Muscle of leg (tissue), 3 donors: ENCODE measurements at regions not wholly inside any gene's neighbourhood (a gene's known extent, or its start where the extent isn't known, plus 50 kb on each side); places are given as distances from the start of the nearest gene placed in this dataset.

Experiments
- DNase-seq: peaks from one replicate; pipeline ENCODE4 v3.0.0; 2013
- H3K27ac ChIP-seq: one replicate; pipeline ENCODE4 v1.5.1; 2013; ENCODE audit warnings: mild to moderate bottlenecking, low read length, control low read depth
- H3K27me3 ChIP-seq: one replicate; pipeline ENCODE4 v1.6.1; 2013; ENCODE audit warnings: low read length; ENCODE audit not compliant: control insufficient read depth, insufficient read depth
- H3K36me3 ChIP-seq: one replicate; pipeline ENCODE4 v1.6.1; 2013; ENCODE audit warnings: low read length; ENCODE audit not compliant: control insufficient read depth, insufficient read depth
- H3K4me1 ChIP-seq: one replicate; pipeline ENCODE4 v1.6.1; 2013; ENCODE audit warnings: low read length; ENCODE audit not compliant: control insufficient read depth, insufficient read depth
- H3K4me3 ChIP-seq: one replicate; pipeline ENCODE4 v1.5.1; 2013; ENCODE audit warnings: low read length, control low read depth
- H3K9me3 ChIP-seq: replicated peaks from 2 replicates; pipeline ENCODE4 v1.6.1; 2013; ENCODE audit warnings: low read depth, low read length; ENCODE audit not compliant: control insufficient read depth
- WGBS: methylation state at CpG from one replicate; pipeline ENCODE4 v1.1.5; 2013; ENCODE audit warnings: missing lambda C conversion rate; ENCODE audit not compliant: insufficient coverage; 5-methylcytosine and 5-hydroxymethylcytosine counted together

GRCh38 chr6:148042536-148042935, 300.1 kb upstream of the SASH1 start:
- no peak overlapping the region for H3K27ac ChIP-seq
- H3K4me1 ChIP-seq: no peaks in the 10 kb centered on the region
- no peaks in the 10 kb centered on the region for H3K27me3 ChIP-seq
- no peak overlapping the region for H3K4me3 ChIP-seq
- H3K9me3 ChIP-seq: no peaks in the 10 kb centered on the region
- H3K36me3 ChIP-seq: no peaks in the 10 kb centered on the region
- no peak for DNase-seq
- no CpG with 5 or more reads among the region's 1 CpG for WGBS

GRCh38 chr6:148044261-148044751, 298.3 kb upstream of the SASH1 start:
- no peaks in the 10 kb centered on the region for H3K9me3 ChIP-seq
- no peak for DNase-seq
- no peaks in the 10 kb centered on the region for H3K27me3 ChIP-seq
- H3K4me3 ChIP-seq: no peak overlapping the region
- H3K27ac ChIP-seq: no peak overlapping the region
- no CpG with 5 or more reads among the region's 1 CpG for WGBS
- no peaks in the 10 kb centered on the region for H3K36me3 ChIP-seq
- no peaks in the 10 kb centered on the region for H3K4me1 ChIP-seq

GRCh38 chr6:148044921-148045320, 297.7 kb upstream of the SASH1 start:
- WGBS: no CpG with 5 or more reads among the region's 1 CpG
- H3K36me3 ChIP-seq: no peaks in the 10 kb centered on the region

DNA sequence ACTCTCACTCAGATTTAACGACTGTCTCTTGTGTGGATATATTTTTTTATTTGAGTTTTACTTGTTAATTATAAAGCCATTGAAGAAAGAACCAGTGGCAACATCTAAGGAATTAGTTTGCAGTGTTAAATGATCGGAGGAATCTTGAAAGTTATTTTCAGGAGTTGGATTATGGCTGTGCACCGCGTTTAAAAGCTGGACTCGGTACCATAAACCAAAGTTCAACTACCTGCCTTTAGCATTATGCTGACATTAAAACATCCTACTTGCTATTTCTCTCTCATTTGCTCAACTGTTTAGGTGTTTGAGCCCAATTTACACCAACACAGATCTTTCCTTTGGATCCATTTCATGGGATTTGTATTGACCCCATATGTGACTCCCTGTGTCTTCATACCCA, 289.4 kb upstream of the SASH1 start:
- Histone ChIP-seq H3K4me1 (no peaks in the 10 kb centered on the region), H3K27ac (no peak overlapping the region), H3K27me3 (no peaks in the 10 kb centered on the region), H3K9me3 (no peaks in the 10 kb centered on the region), H3K4me3 (no peak overlapping the region), H3K36me3 (no peaks in the 10 kb centered on the region)
- DNase-seq: no peak
- WGBS: 100% methylated on average over 1 of the region's 5 CpGs

More at GRCh38 chr6:148044921-148045320, 297.7 kb upstream of the SASH1 start:
- Histone ChIP-seq H3K27ac (no peak overlapping the region), H3K4me1 (no peaks in the 10 kb centered on the region), H3K9me3 (no peaks in the 10 kb centered on the region), H3K4me3 (no peak overlapping the region), H3K27me3 (no peaks in the 10 kb centered on the region)
- DNase-seq: no peak

GRCh38 chr6:148053796-148054195, 288.8 kb upstream of the SASH1 start:
- Histone ChIP-seq H3K4me1 (no peaks in the 10 kb centered on the region), H3K9me3 (no peaks in the 10 kb centered on the region), H3K27ac (no peak overlapping the region), H3K36me3 (no peaks in the 10 kb centered on the region), H3K27me3 (no peaks in the 10 kb centered on the region), H3K4me3 (no peak overlapping the region)
- no peak for DNase-seq

- no peaks in the 10 kb centered on the region for H3K4me1 ChIP-seq
- no peak for DNase-seq
- no peaks in the 10 kb centered on the region for H3K9me3 ChIP-seq
- H3K27ac ChIP-seq: no peak overlapping the region
- H3K36me3 ChIP-seq: no peaks in the 10 kb centered on the region
- no peaks in the 10 kb centered on the region for H3K27me3 ChIP-seq
- WGBS: no CpG with 5 or more reads among the region's 1 CpG
- H3K4me3 ChIP-seq: no peak overlapping the region
Observed at GRCh38 chr6:148054219-148054618, 288.4 kb upstream of the SASH1 start.

GRCh38 chr6:148055419-148055818, 287.2 kb upstream of the SASH1 start:
- 36% methylated on average over 3 of the region's 3 CpGs for WGBS
- no peaks in the 10 kb centered on the region for H3K27me3 ChIP-seq
- no peaks in the 10 kb centered on the region for H3K4me1 ChIP-seq
- no peak overlapping the region for H3K27ac ChIP-seq
- H3K36me3 ChIP-seq: no peaks in the 10 kb centered on the region
- H3K4me3 ChIP-seq: no peak overlapping the region
- peaks cover 3% of the 10 kb centered on the region for H3K9me3 ChIP-seq
- no peak for DNase-seq

DNA sequence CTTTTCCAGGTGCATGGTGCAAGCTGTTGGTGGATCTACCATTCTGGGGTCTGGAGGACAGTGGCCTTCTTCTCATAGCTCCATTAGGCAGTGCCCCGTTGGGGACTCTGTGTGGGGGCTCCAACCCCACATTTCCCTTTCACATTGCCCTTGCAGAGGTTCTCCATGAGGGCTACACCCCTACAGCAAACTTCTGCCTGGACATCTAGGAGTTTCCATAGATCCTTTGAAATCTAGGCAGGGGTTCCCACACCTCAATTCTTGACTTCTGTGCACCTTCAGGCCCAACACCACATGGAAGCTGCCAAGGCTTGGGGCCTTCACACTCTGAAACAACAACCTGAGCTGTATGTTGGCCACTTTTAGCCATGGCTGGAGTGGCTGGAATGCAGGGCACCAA, 282.8 kb upstream of the SASH1 start:
- Histone ChIP-seq H3K27me3 (no peaks in the 10 kb centered on the region), H3K4me1 (no peaks in the 10 kb centered on the region), H3K27ac (no peak overlapping the region), H3K9me3 (peaks cover 3% of the 10 kb centered on the region), H3K36me3 (no peaks in the 10 kb centered on the region), H3K4me3 (no peak overlapping the region)
- DNase-seq: no peak
- WGBS: 83% methylated on average over 1 of the region's 1 CpG

DNA sequence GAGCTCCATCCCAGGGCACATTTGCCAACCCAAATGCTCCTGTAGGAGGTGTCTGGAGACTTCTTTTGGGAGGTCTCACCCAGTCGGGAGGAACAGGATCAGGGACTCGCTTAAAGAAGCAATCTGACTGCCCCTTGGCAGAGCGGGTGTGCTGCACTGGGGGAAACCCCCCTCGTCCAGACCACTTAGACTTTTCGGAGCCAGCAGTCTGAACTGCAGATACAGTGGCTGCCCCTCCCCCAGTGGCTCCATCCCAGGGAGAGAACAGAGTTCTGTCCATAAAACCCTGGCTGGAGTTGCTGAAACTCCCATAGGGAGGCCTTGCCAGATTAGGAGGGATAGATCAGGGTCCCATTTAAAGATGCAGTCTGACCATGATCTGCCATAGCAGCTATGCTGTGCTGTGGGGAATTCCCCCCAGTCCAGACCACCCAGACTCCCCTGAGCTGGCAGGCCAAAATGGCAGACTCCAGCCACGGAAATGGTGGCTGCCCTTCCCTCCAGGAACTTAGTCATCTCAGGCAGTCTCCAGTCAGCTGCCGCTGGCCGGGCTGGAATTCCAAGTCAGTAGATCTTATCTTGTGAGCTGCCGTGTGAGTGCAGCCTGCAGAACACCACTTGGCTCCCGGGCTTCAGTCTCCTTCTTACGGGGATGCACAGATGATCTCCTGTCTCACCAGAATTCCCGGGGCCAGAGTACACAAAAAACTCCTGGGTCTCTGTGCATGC, 278.1 kb upstream of the SASH1 start:
- 64% methylated on average over 11 of the region's 12 CpGs for whole genome bisulfite sequencing
- Histone ChIP-seq H3K9me3 (peaks cover 3% of the 10 kb centered on the region), H3K4me3 (no peak overlapping the region), H3K4me1 (peaks cover 3% of the 10 kb centered on the region), H3K36me3 (no peaks in the 10 kb centered on the region), H3K27ac (no peak overlapping the region), H3K27me3 (no peaks in the 10 kb centered on the region)
- DNase-seq: peak; percentile 8

GRCh38 chr6:148068437-148069061, 274.1 kb upstream of the SASH1 start:
- DNase-seq: peak; percentile 22
- no peak overlapping the region for H3K4me3 ChIP-seq
- H3K36me3 ChIP-seq: no peaks in the 10 kb centered on the region
- peaks cover 3% of the 10 kb centered on the region for H3K9me3 ChIP-seq
- H3K27me3 ChIP-seq: no peaks in the 10 kb centered on the region
- peaks cover 3% of the 10 kb centered on the region for H3K4me1 ChIP-seq
- H3K27ac ChIP-seq: no peak overlapping the region
- WGBS: 24% methylated on average over 3 of the region's 11 CpGs
